A549 (cell line): ENCODE measurements at regions not wholly inside any gene's neighbourhood (a gene's known extent, or its start where the extent isn't known, plus 50 kb on each side); places are given as distances from the start of the nearest gene placed in this dataset.

Experiments
- CEBPB ChIP-seq, 2 experiments: fragments of >200 bp in 1 of 2; sonication (Bioruptor Twin) in 1 of 2; formaldehyde crosslinking in 1 of 2; IDR thresholded peaks; 2 replicates each; pipeline ENCODE4 v1.6.1; 2012 to 2016
- CHD4 ChIP-seq: fragments of 200-600 bp; sonication (generic); IDR thresholded peaks from 2 replicates; pipeline ENCODE4 v1.6.1; 2016; ENCODE audit warnings: antibody characterized with exemption, mild to moderate bottlenecking, borderline replicate concordance
- CTCF ChIP-seq: fragments of >200 bp; sonication (Bioruptor Twin); formaldehyde crosslinking; IDR thresholded peaks from 3 replicates; pipeline ENCODE4 v1.5.1; 2016
- KDM5A ChIP-seq: fragments of 200-600 bp; sonication (generic); IDR thresholded peaks from 2 replicates; pipeline ENCODE4 v1.6.1; 2016; ENCODE audit warnings: antibody characterized with exemption, mild to moderate bottlenecking
- MAZ ChIP-seq: fragments of 150-350 bp; IDR thresholded peaks from 2 replicates; pipeline ENCODE4 v1.6.1; 2014; ENCODE audit warnings: antibody characterized with exemption, low read depth, low read length, borderline replicate concordance
- MYC ChIP-seq: IDR thresholded peaks from 2 replicates; pipeline ENCODE4 v1.6.1; 2012; ENCODE audit warnings: mild to moderate bottlenecking, inconsistent platforms, low read length, improper control_type of control experiment, borderline replicate concordance
- NPAS2 ChIP-seq: fragments of 250-450 bp; sonication (Bioruptor Pico); IDR thresholded peaks from 2 replicates; pipeline ENCODE4 v1.8.0; 2022; ENCODE audit warnings: mild to moderate bottlenecking, moderate library complexity, borderline replicate concordance
- POLR2A ChIP-seq: IDR thresholded peaks from 2 replicates; pipeline ENCODE4 v1.6.1; 2012; ENCODE audit warnings: mild to moderate bottlenecking, low read length
- RAD21 ChIP-seq, 2 experiments: fragments of >200 bp in 1 of 2; sonication (Bioruptor Twin) in 1 of 2; formaldehyde crosslinking in 1 of 2; IDR thresholded peaks in 1 of 2; conservative IDR thresholded peaks in 1 of 2; 2 replicates in 1 of 2; 3 replicates in 1 of 2; pipeline ENCODE4 v1.6.1; 2012 to 2018; ENCODE audit warnings: inconsistent platforms in 1 of 2
- RFX5 ChIP-seq: fragments of 450-650 bp; IDR thresholded peaks from 2 replicates; pipeline ENCODE4 v1.7.1; 2014; ENCODE audit warnings: antibody characterized with exemption, mild to moderate bottlenecking, moderate library complexity

- no peak for TF ChIP-seq CTCF
- no peak for TF ChIP-seq CHD4
- TF ChIP-seq MYC: no peak
- no peak for TF ChIP-seq RAD21 (conservative IDR thresholded peaks at IDR 0.05 in 1 of 2, IDR thresholded peaks at IDR 0.05 in 1 of 2)
- TF ChIP-seq POLR2A: no peak
- TF ChIP-seq MAZ: no peak
- no peak for TF ChIP-seq NPAS2 (CRISPR knock-in tag)
- TF ChIP-seq CEBPB (IDR thresholded peaks at IDR 0.05): no peak
- no peak for TF ChIP-seq RFX5
- TF ChIP-seq KDM5A: no peak
Measured at GRCh38 chr13:57846600-57847173, 215.1 kb downstream of the PCDH17 start.
